Tibial nerve (tissue), 4 donors: ENCODE measurements at regions not wholly inside any gene's neighbourhood (a gene's known extent, or its start where the extent isn't known, plus 50 kb on each side); places are given as distances from the start of the nearest gene placed in this dataset.

ENCODE experiments used
- EP300 ChIP-seq, 2 donors: sonication (generic); formaldehyde crosslinking; IDR thresholded peaks; one replicate each; pipeline ENCODE4 v1.6.1; 2017; ENCODE audit warnings: antibody characterized with exemption in 2 of 2, mild to moderate bottlenecking in 1 of 2
- TF ChIP-seq, protein P1 (sequence below), 5 experiments: fragments of 200-600 bp in 3 of 5; fragments of 450-650 bp in 2 of 5; sonication (generic) in 3 of 5; IDR thresholded peaks; one replicate each; pipeline ENCODE4 v1.5.1; 2016 to 2019; ENCODE audit warnings: antibody characterized with exemption in 5 of 5, mild to moderate bottlenecking in 3 of 5, moderate library complexity in 2 of 5

- TF ChIP-seq, protein P1, sequence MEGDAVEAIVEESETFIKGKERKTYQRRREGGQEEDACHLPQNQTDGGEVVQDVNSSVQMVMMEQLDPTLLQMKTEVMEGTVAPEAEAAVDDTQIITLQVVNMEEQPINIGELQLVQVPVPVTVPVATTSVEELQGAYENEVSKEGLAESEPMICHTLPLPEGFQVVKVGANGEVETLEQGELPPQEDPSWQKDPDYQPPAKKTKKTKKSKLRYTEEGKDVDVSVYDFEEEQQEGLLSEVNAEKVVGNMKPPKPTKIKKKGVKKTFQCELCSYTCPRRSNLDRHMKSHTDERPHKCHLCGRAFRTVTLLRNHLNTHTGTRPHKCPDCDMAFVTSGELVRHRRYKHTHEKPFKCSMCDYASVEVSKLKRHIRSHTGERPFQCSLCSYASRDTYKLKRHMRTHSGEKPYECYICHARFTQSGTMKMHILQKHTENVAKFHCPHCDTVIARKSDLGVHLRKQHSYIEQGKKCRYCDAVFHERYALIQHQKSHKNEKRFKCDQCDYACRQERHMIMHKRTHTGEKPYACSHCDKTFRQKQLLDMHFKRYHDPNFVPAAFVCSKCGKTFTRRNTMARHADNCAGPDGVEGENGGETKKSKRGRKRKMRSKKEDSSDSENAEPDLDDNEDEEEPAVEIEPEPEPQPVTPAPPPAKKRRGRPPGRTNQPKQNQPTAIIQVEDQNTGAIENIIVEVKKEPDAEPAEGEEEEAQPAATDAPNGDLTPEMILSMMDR (IDR thresholded peaks at IDR 0.05): no peak
- TF ChIP-seq EP300 (IDR thresholded peaks at IDR 0.05): no peak
These were observed 58.9 kb downstream of the CCDC71L start for GRCh38 chr7:106602062-106602461.
